Psoas muscle (tissue), 7 donors: ENCODE measurements at regions not wholly inside any gene's neighbourhood (a gene's known extent, or its start where the extent isn't known, plus 50 kb on each side); places are given as distances from the start of the nearest gene placed in this dataset.

Experiments
- ATAC-seq, 4 donors: fragments of 200-7000 bp; cut with Tn5 transposase; one replicate each; pipeline ENCODE4 v1.9.1; 2020; ENCODE audit warnings: moderate library complexity in 3 of 4, mild to moderate bottlenecking in 2 of 4
- DNase-seq, 2 donors: peaks; one replicate each; pipeline ENCODE4 v3.0.0-alpha.2; 2020
- H3K27ac ChIP-seq: fragments of 200-600 bp; one replicate; pipeline ENCODE4 v1.8.0; 2022
- H3K27me3 ChIP-seq, 3 donors: fragments of 200-600 bp in 1 of 3; one replicate each; pipeline versions ENCODE4 v1.6.1 to v1.8.0; 2013 to 2022; ENCODE audit warnings: low read length in 2 of 3, mild to moderate bottlenecking in 2 of 3, moderate library complexity in 1 of 3; ENCODE audit not compliant: insufficient read depth in 3 of 3
- H3K36me3 ChIP-seq, 2 donors: fragments of 200-600 bp in 1 of 2; one replicate each; pipeline versions ENCODE4 v1.6.1 to v1.8.0; 2013 to 2022; ENCODE audit warnings: low read depth in 1 of 2, mild to moderate bottlenecking in 1 of 2, moderate library complexity in 1 of 2; ENCODE audit not compliant: insufficient read depth in 1 of 2
- H3K4me1 ChIP-seq: fragments of 200-600 bp; one replicate; pipeline ENCODE4 v1.8.0; 2022
- H3K4me3 ChIP-seq: fragments of 200-600 bp; one replicate; pipeline ENCODE4 v1.8.0; 2022; ENCODE audit warnings: mild to moderate bottlenecking
- H3K9me3 ChIP-seq: fragments of 200-600 bp; one replicate; pipeline ENCODE4 v1.8.0; 2022
- CTCF ChIP-seq: fragments of 200-600 bp; IDR thresholded peaks from one replicate; pipeline ENCODE4 v1.8.0; 2022; ENCODE audit warnings: antibody characterized with exemption
- WGBS, 3 donors: extraction: QIAGEN DNeasy Blood & Tissue Kit; methylation state at CpG; one replicate each; pipeline versions ENCODE4 v1.1.6 to v1.1.7; 2013; 5-methylcytosine and 5-hydroxymethylcytosine counted together
- intact Hi-C, 2 donors: fragments of 100-400 bp; cut with DNase I; formaldehyde crosslinking; loops; one replicate each; pipeline versions ENCODE4 v1.11.0 to v1.14.2; 2022
- donor health status: healthy with polysubstance abuse.
- donor health status: DM: no; HTN: no; CAD: no; lungs with moderate emphysema.
- donor health status: Bipolar disorder and iron deficiency.
- donor health status: healthy.
- donor health status: DM: yes; HTN: yes; CAD: no.
- donor health status: DM: no; HTN: no; CAD: no.
- donor health status: DM: yes; HTN: yes; CAD: no.

GRCh38 chr6:71164890-71165289, 123.7 kb upstream of the OGFRL1 start:
- intact Hi-C loops: no loop called here
- no peak for ATAC-seq
- no peak overlapping the region for H3K4me3 ChIP-seq
- TF ChIP-seq CTCF: no peak
- no peaks in the 10 kb centered on the region for H3K9me3 ChIP-seq
- DNase-seq: no peak
- peaks cover 0 to 1% (median 0%) of the 10 kb centered on the region in 3 donors for H3K27me3 ChIP-seq
- 92% methylated on average over 22 of the region's 22 CpGs for WGBS, 3 donors
- H3K27ac ChIP-seq: no peak overlapping the region
- no peaks in the 10 kb centered on the region for H3K4me1 ChIP-seq
- no peaks in the 10 kb centered on the region for H3K36me3 ChIP-seq

- 94 to 97% (median 95%) methylated on average over 1 of the region's 1 CpG for WGBS, 3 donors
- no peak overlapping the region for H3K4me3 ChIP-seq
- no peak overlapping the region for H3K27ac ChIP-seq
- DNase-seq (no peak), ATAC-seq (no peak)
- H3K9me3 ChIP-seq: no peaks in the 10 kb centered on the region
- peaks cover 0 to 2% (median 0%) of the 10 kb centered on the region in 3 donors for H3K27me3 ChIP-seq
- H3K36me3 ChIP-seq: no peaks in the 10 kb centered on the region
- TF ChIP-seq CTCF: no peak
- H3K4me1 ChIP-seq: no peaks in the 10 kb centered on the region
- intact Hi-C loops: no loop called here
Observed at GRCh38 chr6:71168233-71168765, 120.3 kb upstream of the OGFRL1 start.

GRCh38 chr6:71171497-71172070, 117.0 kb upstream of the OGFRL1 start:
- DNase-seq (no peak), ATAC-seq (no peak)
- Histone ChIP-seq H3K36me3 (no peaks in the 10 kb centered on the region), H3K9me3 (no peaks in the 10 kb centered on the region), H3K4me1 (no peaks in the 10 kb centered on the region), H3K4me3 (no peak overlapping the region), H3K27me3 (peaks cover 0 to 2% (median 0%) of the 10 kb centered on the region in 3 donors), H3K27ac (no peak overlapping the region)
- intact Hi-C loops: no loop called here
- no peak for TF ChIP-seq CTCF
- 89 to 94% (median 91%) methylated on average over 2 of the region's 2 CpGs for WGBS, 3 donors

GRCh38 chr6:71179249-71179885, 109.2 kb upstream of the OGFRL1 start:
- Histone ChIP-seq H3K9me3 (peaks cover 3% of the 10 kb centered on the region), H3K27ac (no peak overlapping the region), H3K4me1 (no peaks in the 10 kb centered on the region), H3K27me3 (no peaks in the 10 kb centered on the region), H3K4me3 (no peak overlapping the region), H3K36me3 (no peaks in the 10 kb centered on the region)
- intact Hi-C loops: no loop called here
- 83 to 87% (median 83%) methylated on average over 5 of the region's 5 CpGs for WGBS, 3 donors
- no peak for TF ChIP-seq CTCF
- DNase-seq: no peak
- ATAC-seq: no peak
